Peyer's patch (tissue), 4 donors: ENCODE measurements at regions not wholly inside any gene's neighbourhood (a gene's known extent, or its start where the extent isn't known, plus 50 kb on each side); places are given as distances from the start of the nearest gene placed in this dataset.

Experiments used
- POLR2A ChIP-seq, 2 donors: fragments of 450-650 bp; IDR thresholded peaks; one replicate each; pipeline ENCODE4 v1.5.1; 2017; ENCODE audit warnings: antibody characterized with exemption in 2 of 2, mild to moderate bottlenecking in 2 of 2, moderate library complexity in 2 of 2
- TF ChIP-seq, protein P1 (sequence below), 6 experiments: fragments of 450-650 bp in 4 of 6; fragments of 200-600 bp in 2 of 6; sonication (generic) in 1 of 6; IDR thresholded peaks; one replicate each; pipeline ENCODE4 v1.5.1; 2017 to 2019; ENCODE audit warnings: antibody characterized with exemption in 6 of 6, mild to moderate bottlenecking in 3 of 6, moderate library complexity in 1 of 6

DNA sequence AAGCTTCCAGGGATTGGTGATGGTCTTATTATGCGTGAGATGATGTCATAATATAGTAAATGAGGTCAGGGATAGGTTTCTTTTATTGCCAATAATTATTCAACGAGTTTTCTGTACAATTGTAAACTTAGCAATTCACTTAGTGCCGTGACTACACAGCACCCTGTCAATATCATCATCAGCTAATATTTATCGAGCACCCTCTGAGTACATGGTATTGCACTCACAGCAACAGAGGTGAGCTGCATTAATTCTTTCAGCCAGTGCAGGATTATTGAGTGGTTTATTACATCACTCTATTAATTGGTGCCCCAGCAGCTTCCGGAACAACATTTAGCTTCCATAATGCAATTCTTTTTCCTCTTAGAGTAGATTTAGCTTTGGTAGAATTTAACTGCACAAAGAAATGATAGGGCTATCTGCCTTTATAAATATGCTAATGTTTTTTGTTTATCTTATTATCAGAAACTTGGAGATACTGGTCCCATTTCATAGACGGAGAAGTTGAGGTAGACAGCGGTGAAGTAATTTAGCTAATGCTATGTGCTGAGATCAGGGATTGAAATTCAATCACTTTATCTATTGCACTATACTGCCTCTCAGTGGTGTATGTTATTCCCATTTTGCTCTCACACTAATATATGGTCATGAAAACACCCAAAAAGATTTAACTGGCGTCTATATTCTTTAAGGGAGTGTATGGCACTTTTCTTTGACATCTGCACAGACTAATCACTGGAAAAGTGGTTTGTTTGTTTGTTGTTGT lies 726.1 kb upstream of the WWC1 start:
- TF ChIP-seq, protein P1, sequence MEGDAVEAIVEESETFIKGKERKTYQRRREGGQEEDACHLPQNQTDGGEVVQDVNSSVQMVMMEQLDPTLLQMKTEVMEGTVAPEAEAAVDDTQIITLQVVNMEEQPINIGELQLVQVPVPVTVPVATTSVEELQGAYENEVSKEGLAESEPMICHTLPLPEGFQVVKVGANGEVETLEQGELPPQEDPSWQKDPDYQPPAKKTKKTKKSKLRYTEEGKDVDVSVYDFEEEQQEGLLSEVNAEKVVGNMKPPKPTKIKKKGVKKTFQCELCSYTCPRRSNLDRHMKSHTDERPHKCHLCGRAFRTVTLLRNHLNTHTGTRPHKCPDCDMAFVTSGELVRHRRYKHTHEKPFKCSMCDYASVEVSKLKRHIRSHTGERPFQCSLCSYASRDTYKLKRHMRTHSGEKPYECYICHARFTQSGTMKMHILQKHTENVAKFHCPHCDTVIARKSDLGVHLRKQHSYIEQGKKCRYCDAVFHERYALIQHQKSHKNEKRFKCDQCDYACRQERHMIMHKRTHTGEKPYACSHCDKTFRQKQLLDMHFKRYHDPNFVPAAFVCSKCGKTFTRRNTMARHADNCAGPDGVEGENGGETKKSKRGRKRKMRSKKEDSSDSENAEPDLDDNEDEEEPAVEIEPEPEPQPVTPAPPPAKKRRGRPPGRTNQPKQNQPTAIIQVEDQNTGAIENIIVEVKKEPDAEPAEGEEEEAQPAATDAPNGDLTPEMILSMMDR (IDR thresholded peaks at IDR 0.05): peak in 3 of 6 experiments; percentile 36 to 57 (median 39)
- no peak for TF ChIP-seq POLR2A (IDR thresholded peaks at IDR 0.05)
